ENCODE measurements at regions not wholly inside any gene's neighbourhood (a gene's known extent, or its start where the extent isn't known, plus 50 kb on each side); places are given as distances from the start of the nearest gene placed in this dataset.

DNA sequence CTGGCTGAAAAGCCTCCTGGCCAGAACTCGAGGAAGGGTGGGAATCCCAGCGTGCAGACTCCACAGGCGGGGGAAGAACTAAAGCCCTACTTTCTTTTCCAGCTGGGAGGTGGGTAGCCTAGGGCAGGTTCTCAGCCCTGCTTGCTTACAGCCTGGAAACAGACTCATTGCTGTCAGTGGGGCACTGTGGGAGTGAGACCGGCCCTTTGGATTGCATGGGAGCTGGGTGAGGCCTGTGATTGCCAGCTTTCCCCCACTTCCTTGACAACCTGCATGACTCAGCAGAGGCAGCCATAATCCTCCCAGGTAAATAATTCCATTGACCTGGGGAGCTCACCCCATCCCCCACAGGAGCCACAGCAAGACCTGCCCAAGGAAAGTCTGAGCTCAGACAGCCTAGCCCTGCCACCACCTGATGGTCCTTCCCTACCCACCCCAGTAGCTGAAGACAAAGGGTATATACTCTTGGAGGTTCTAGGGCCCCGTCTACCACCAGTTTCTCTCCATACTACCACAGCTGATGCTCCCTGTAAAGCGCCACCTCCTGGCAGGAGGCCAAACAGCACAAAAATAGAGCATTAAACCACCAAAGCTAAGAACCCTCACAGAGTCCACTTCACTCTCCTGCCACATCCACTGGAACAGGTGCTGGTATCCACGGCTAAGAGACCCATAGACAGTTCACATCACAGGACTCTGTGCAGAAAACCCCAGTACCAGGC is 294.1 kb downstream of the SEC23A start:
- peak; percentile 3 for DNase-seq (ENCODE audit: low read depth)
- in situ Hi-C loops (cut with HindIII; ENCODE audit: low pct_unique_long_range_greater_than_20kb, low sequenced_read_pairs): no loop called here

DNA sequence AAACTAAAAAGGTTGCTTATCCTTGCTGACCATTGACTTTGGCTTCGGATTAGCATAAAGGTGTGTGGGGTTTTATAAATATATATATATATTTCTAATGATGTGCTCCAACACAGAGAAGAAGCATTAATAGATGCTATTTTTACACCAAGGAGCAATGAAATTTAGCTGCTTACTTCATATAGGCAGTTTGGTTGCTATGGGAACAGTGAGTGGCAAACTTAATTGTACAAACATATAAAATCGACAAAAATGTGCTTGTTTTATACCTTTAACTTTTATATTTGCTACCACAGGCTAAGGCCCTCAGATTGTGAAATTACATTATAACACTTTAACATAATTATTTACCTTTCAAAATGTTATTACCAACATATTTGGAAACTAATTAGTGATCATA is 303.4 kb downstream of the SEC23A start:
- in situ Hi-C loops (cut with HindIII; ENCODE audit: low pct_unique_long_range_greater_than_20kb, low sequenced_read_pairs): no loop called here
- DNase-seq (ENCODE audit: low read depth): no peak

GRCh38 chr14:38794677-38795076 is 308.4 kb downstream of the SEC23A start:
- DNase-seq (ENCODE audit: low read depth): no peak
- in situ Hi-C loops (cut with HindIII; ENCODE audit: low pct_unique_long_range_greater_than_20kb, low sequenced_read_pairs): no loop called here

GRCh38 chr14:38791862-38792261 is 311.2 kb downstream of the SEC23A start:
- DNase-seq (ENCODE audit: low read depth): no peak

DNA sequence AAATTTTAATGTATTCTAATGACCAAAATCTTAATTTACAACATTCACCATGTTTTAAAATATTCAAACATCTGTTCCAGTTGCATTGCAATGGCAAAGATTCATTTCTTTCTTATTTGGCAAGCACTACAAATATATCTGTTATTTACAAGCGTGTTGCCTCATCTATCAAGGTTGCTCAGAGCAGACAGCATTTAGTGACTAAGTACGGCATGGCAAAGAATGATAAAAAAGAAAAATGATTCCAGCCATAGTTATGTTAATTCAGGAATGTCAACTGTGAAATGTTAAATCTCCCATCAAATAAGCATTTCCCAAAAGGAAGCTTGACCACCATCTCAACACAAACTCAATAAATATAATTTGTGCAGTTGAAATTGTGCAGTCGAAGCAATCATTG is 312.1 kb downstream of the SEC23A start:
- DNase-seq (ENCODE audit: low read depth): no peak
- in situ Hi-C loops (cut with HindIII; ENCODE audit: low pct_unique_long_range_greater_than_20kb, low sequenced_read_pairs): no loop called here

More at GRCh38 chr14:38791862-38792261, 311.2 kb downstream of the SEC23A start:
- in situ Hi-C loops (cut with HindIII; ENCODE audit: low pct_unique_long_range_greater_than_20kb, low sequenced_read_pairs): no loop called here

GRCh38 chr14:38789805-38790204 is 313.2 kb downstream of the SEC23A start:
- in situ Hi-C loops (cut with HindIII; ENCODE audit: low pct_unique_long_range_greater_than_20kb, low sequenced_read_pairs): no loop called here
- no peak for DNase-seq (ENCODE audit: low read depth)

GRCh38 chr14:38788060-38788459 is 315.0 kb downstream of the SEC23A start:
- DNase-seq (ENCODE audit: low read depth): no peak
- in situ Hi-C loops (cut with HindIII; ENCODE audit: low pct_unique_long_range_greater_than_20kb, low sequenced_read_pairs): no loop called here

- in situ Hi-C loops (cut with HindIII; ENCODE audit: low pct_unique_long_range_greater_than_20kb, low sequenced_read_pairs): no loop called here
- DNase-seq (ENCODE audit: low read depth): no peak
These were observed 316.1 kb downstream of the SEC23A start for GRCh38 chr14:38786921-38787320.

GRCh38 chr14:38777401-38777800 is 325.6 kb downstream of the SEC23A start:
- in situ Hi-C loops (cut with HindIII; ENCODE audit: low pct_unique_long_range_greater_than_20kb, low sequenced_read_pairs): no loop called here
- DNase-seq (ENCODE audit: low read depth): no peak

- no peak for DNase-seq (ENCODE audit: low read depth)
- in situ Hi-C loops (cut with HindIII; ENCODE audit: low pct_unique_long_range_greater_than_20kb, low sequenced_read_pairs): no loop called here
These were observed 327.0 kb downstream of the SEC23A start for GRCh38 chr14:38775986-38776385.

- no peak for DNase-seq (ENCODE audit: low read depth)
- in situ Hi-C loops (cut with HindIII; ENCODE audit: low pct_unique_long_range_greater_than_20kb, low sequenced_read_pairs): no loop called here
These were observed 328.9 kb downstream of the SEC23A start for GRCh38 chr14:38774162-38774561.

GRCh38 chr14:38770251-38770650 is 332.8 kb downstream of the SEC23A start:
- in situ Hi-C loops (cut with HindIII; ENCODE audit: low pct_unique_long_range_greater_than_20kb, low sequenced_read_pairs): no loop called here

DNA sequence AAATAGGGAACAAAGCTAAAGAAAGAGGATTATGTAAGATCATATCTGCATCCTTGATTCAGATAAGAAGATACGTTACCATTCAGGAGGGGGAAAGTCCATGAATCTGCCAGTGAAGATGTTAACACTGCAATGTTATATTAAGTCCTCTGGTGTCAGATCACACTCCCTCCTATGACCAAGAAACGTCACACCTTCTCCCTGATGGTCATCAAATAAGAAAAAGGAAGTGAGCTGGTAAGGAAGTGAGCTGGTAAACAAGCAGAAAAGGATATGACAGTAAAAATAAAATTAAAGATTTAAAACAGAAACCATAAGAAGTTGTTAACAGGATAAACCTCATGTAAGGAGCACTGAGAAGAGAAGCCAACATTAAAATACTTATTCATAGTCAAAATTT is 340.2 kb downstream of the SEC23A start:
- in situ Hi-C loops (cut with HindIII; ENCODE audit: low pct_unique_long_range_greater_than_20kb, low sequenced_read_pairs): no loop called here
- no peak for DNase-seq (ENCODE audit: low read depth)

More at GRCh38 chr14:38770251-38770650, 332.8 kb downstream of the SEC23A start:
- no peak for DNase-seq (ENCODE audit: low read depth)

GRCh38 chr14:38762426-38762825 is 340.6 kb downstream of the SEC23A start:
- in situ Hi-C loops (cut with HindIII; ENCODE audit: low pct_unique_long_range_greater_than_20kb, low sequenced_read_pairs): no loop called here
- DNase-seq (ENCODE audit: low read depth): no peak

GRCh38 chr14:38761033-38761432 is 342.0 kb downstream of the SEC23A start:
- in situ Hi-C loops (cut with HindIII; ENCODE audit: low pct_unique_long_range_greater_than_20kb, low sequenced_read_pairs): no loop called here
- DNase-seq (ENCODE audit: low read depth): no peak

DNA sequence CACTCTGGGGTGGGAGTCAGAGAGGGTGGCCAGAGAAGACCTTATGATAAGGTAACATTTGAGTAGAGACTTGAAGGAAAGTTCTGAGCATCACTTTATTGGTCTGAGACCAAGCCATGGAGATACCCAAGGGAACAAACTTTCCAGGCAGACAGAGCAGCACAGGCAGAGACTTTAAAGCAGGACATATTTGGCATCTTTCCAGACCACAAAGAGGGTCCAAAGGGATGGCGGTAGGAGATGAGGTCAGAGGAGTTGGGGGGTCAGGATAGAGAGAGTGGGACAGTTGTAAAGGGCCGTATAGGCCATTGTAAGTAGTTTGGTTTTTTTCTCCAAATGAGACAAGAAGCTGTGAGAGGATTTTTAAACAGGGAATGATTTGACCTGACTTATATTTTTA is 344.4 kb downstream of the SEC23A start:
- in situ Hi-C loops (cut with HindIII; ENCODE audit: low pct_unique_long_range_greater_than_20kb, low sequenced_read_pairs): no loop called here
- DNase-seq (ENCODE audit: low read depth): no peak

GRCh38 chr14:38755036-38755435 is 348.0 kb downstream of the SEC23A start:
- in situ Hi-C loops (cut with HindIII; ENCODE audit: low pct_unique_long_range_greater_than_20kb, low sequenced_read_pairs): no loop called here
- DNase-seq (ENCODE audit: low read depth): no peak

GRCh38 chr14:38752750-38753149 is 350.3 kb downstream of the SEC23A start:
- in situ Hi-C loops (cut with HindIII; ENCODE audit: low pct_unique_long_range_greater_than_20kb, low sequenced_read_pairs): no loop called here
- DNase-seq (ENCODE audit: low read depth): no peak

- DNase-seq (ENCODE audit: low read depth): no peak
- in situ Hi-C loops (cut with HindIII; ENCODE audit: low pct_unique_long_range_greater_than_20kb, low sequenced_read_pairs): no loop called here
These were observed 350.7 kb downstream of the SEC23A start for GRCh38 chr14:38752341-38752740.

GRCh38 chr14:38751459-38751858 is 351.6 kb downstream of the SEC23A start:
- in situ Hi-C loops (cut with HindIII; ENCODE audit: low pct_unique_long_range_greater_than_20kb, low sequenced_read_pairs): no loop called here
- DNase-seq (ENCODE audit: low read depth): no peak
